Muscle layer of duodenum (tissue), 2 donors: ENCODE measurements at regions not wholly inside any gene's neighbourhood (a gene's known extent, or its start where the extent isn't known, plus 50 kb on each side); places are given as distances from the start of the nearest gene placed in this dataset.
"Not testable (repeated sequence)": the region's sequence is repeated elsewhere in the genome, so short reads cannot be mapped to it uniquely, and the experiment has no call there.

Source experiments
- H3K27ac ChIP-seq: one replicate; pipeline ENCODE4 v1.7.0; 2013; ENCODE audit warnings: mild to moderate bottlenecking, low read length
- H3K27me3 ChIP-seq: one replicate; pipeline ENCODE4 v1.7.0; 2013; ENCODE audit warnings: low read depth, mild to moderate bottlenecking, control low read depth, low read length
- H3K36me3 ChIP-seq, 2 donors: one replicate each; pipeline ENCODE4 v1.7.0; 2013; ENCODE audit warnings: low read length in 2 of 2, control low read depth in 1 of 2, mild to moderate bottlenecking in 1 of 2; ENCODE audit not compliant: insufficient read depth in 2 of 2, control insufficient read depth in 1 of 2
- H3K4me1 ChIP-seq, 2 donors: one replicate each; pipeline ENCODE4 v1.7.0; 2013; ENCODE audit warnings: low read length in 2 of 2, mild to moderate bottlenecking in 2 of 2, control low read depth in 1 of 2, moderate library complexity in 1 of 2; ENCODE audit not compliant: insufficient read depth in 2 of 2, control insufficient read depth in 1 of 2
- H3K4me3 ChIP-seq, 2 donors: one replicate each; pipeline ENCODE4 v1.7.0; 2013; ENCODE audit warnings: low read length in 2 of 2, low read depth in 1 of 2, mild to moderate bottlenecking in 1 of 2
- H3K9me3 ChIP-seq, 2 donors: one replicate each; pipeline ENCODE4 v1.7.0; 2013; ENCODE audit warnings: low read length in 2 of 2, control low read depth in 1 of 2, mild to moderate bottlenecking in 1 of 2; ENCODE audit not compliant: control insufficient read depth in 1 of 2
- donor health status: healthy.

GRCh38 chr9:42335342-42335741, 151.9 kb downstream of the SPATA31A6 start:
- not testable (repeated sequence) for H3K27ac ChIP-seq, H3K4me1 ChIP-seq, H3K36me3 ChIP-seq, H3K4me3 ChIP-seq, H3K9me3 ChIP-seq, H3K27me3 ChIP-seq

GRCh38 chr9:42335984-42336657, 152.7 kb downstream of the SPATA31A6 start:
- not testable (repeated sequence) for H3K36me3 ChIP-seq

GRCh38 chr9:42338275-42338674, 154.8 kb downstream of the SPATA31A6 start:
- not testable (repeated sequence) for H3K4me1 ChIP-seq, H3K9me3 ChIP-seq, H3K4me3 ChIP-seq, H3K36me3 ChIP-seq, H3K27me3 ChIP-seq, H3K27ac ChIP-seq

More at GRCh38 chr9:42335984-42336657, 152.7 kb downstream of the SPATA31A6 start:
- H3K4me3 ChIP-seq, H3K27me3 ChIP-seq, H3K27ac ChIP-seq, H3K4me1 ChIP-seq, H3K9me3 ChIP-seq: not testable (repeated sequence)

DNA sequence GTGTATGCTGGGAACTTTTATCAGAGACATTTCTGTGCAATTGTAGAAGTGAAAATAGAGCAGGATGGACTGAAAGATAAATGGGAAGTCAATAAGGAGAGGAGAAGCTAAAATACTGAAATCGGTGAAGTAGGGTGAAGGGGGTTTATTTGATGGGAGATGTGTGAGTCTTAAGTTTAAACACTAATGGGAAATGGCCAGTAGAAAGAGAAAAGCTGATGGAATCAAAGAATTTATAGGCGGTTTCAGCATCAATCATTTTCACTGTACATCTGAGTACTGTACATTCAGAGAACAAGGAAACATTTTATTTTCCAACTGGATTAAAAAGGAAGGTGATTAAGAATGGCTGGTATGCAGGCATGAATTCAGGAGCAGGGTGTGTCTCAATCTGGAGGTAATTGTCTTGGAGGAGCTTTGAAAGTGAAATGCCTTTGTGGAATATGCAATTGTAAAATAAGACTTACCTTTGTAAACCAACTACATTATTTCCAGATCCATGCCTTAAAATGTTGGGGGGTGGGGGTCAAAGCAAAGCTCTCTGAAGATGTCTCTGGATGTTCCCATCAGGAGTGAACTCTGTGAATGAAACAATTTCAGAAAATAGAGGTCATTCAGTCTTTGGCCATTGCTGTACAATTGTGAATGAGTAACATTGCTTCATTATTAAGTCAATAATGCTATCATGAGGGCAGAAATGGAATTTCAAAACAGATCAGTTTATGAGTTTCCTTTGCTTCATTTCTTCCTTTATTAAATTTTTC, 156.4 kb downstream of the SPATA31A6 start:
- not testable (repeated sequence) for H3K27me3 ChIP-seq, H3K27ac ChIP-seq, H3K36me3 ChIP-seq, H3K4me3 ChIP-seq, H3K9me3 ChIP-seq, H3K4me1 ChIP-seq

DNA sequence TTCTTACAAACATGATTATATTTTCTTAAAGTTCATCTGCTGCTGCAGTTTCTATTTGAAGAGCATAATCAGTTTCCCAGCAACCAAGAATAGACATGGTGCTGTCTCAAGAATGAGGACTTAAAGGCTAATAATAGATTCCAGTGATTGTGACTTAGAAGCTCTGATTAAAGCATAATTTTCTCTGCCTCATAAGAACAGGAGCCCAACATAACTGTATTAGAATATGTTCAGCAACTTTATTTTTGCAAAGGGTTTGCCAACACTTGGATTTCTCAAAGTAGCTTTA, 156.9 kb downstream of the SPATA31A6 start:
- H3K27ac ChIP-seq, H3K9me3 ChIP-seq, H3K4me3 ChIP-seq: not testable (repeated sequence)

DNA sequence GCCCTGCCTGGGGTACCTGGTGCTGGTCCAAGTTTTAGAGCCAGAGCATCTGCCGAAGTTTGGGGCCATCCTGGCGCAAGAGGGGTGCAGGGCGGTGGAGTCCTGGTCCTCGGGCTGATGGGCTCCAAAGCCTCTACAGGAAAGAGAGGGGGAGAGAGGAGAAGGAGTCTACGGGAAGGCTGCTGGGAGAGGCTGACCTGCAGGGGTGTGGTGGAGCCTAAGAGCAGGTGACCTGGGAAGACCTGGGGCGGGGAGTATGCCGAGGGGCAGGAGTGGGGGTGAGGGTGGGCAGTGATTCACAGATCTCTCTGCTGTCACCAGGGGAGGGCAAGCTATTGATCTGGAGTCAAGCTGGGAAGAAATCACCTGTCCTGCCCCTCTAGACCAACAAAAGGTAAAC, 158.4 kb downstream of the SPATA31A6 start:
- not testable (repeated sequence) for H3K9me3 ChIP-seq, H3K36me3 ChIP-seq, H3K4me1 ChIP-seq, H3K27ac ChIP-seq, H3K27me3 ChIP-seq, H3K4me3 ChIP-seq

More for the DNA sequence above, 156.9 kb downstream of the SPATA31A6 start:
- not testable (repeated sequence) for H3K27me3 ChIP-seq, H3K4me1 ChIP-seq, H3K36me3 ChIP-seq

- H3K9me3 ChIP-seq, H3K4me1 ChIP-seq, H3K27ac ChIP-seq, H3K36me3 ChIP-seq, H3K27me3 ChIP-seq, H3K4me3 ChIP-seq: not testable (repeated sequence)
These were observed 158.8 kb downstream of the SPATA31A6 start for GRCh38 chr9:42342297-42342696.

- H3K4me1 ChIP-seq, H3K9me3 ChIP-seq, H3K4me3 ChIP-seq, H3K36me3 ChIP-seq, H3K27ac ChIP-seq, H3K27me3 ChIP-seq: not testable (repeated sequence)
These were observed 161.0 kb downstream of the SPATA31A6 start for GRCh38 chr9:42344508-42344907.

DNA sequence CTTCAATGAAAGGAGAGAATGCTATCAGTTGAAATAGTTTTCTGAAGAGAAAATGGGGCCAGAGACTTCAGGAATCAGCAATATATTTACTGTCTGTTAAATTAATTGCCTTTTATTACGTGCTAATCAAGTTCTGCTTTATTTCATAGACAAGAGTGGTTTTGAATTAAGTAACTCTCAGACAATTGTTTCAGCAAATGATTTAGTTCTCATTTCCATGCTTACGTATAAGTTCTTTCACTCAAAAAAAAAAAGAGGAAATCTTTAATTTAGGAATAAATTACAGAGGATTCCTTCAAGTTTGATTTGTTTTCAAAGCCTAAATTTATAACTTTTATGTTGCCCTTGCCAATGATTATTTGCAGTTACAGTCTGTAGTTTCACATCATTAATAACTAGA, 163.5 kb downstream of the SPATA31A6 start:
- H3K27me3 ChIP-seq, H3K4me1 ChIP-seq, H3K27ac ChIP-seq, H3K36me3 ChIP-seq, H3K9me3 ChIP-seq, H3K4me3 ChIP-seq: not testable (repeated sequence)

GRCh38 chr9:42349181-42349580, 165.7 kb downstream of the SPATA31A6 start:
- not testable (repeated sequence) for H3K4me1 ChIP-seq, H3K36me3 ChIP-seq, H3K4me3 ChIP-seq, H3K9me3 ChIP-seq, H3K27me3 ChIP-seq, H3K27ac ChIP-seq

DNA sequence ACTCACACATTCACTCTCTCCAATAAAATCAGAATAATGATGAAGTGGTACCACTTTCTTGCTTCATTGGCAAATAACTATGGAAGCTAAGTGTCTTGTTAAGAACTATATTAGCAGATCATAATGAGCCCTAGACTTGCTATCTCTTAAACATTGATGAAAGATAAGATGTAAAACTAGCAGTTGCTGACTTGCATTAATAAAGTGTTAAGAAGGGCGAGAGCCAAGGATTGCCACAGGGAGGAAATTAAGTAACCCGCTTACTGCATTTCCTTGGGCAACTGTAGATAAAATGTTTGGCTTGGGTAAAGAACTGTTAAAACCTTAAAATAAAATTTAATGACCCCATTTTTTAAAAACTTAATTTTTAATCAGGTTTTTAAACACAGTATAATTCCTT, 167.0 kb downstream of the SPATA31A6 start:
- H3K4me3 ChIP-seq, H3K27ac ChIP-seq, H3K4me1 ChIP-seq, H3K36me3 ChIP-seq, H3K9me3 ChIP-seq, H3K27me3 ChIP-seq: not testable (repeated sequence)
